AG09309 (cell line): ENCODE measurements at regions not wholly inside any gene's neighbourhood (a gene's known extent, or its start where the extent isn't known, plus 50 kb on each side); places are given as distances from the start of the nearest gene placed in this dataset.

Experiments
- DNase-seq: peaks from one replicate; pipeline ENCODE4 v3.0.0-alpha.2; 2010; ENCODE audit warnings: low read depth
- H3K4me3 ChIP-seq: 2 replicates; pipeline ENCODE4 v1.5.1; 2011; ENCODE audit warnings: mild to moderate bottlenecking, low read depth, low read length, moderate library complexity; ENCODE audit not compliant: control insufficient read depth
- CTCF ChIP-seq: IDR thresholded peaks from 2 replicates; pipeline ENCODE4 v1.5.1; 2011; ENCODE audit warnings: mild to moderate bottlenecking, low read depth, low read length, inconsistent platforms; ENCODE audit not compliant: insufficient read depth, control insufficient read depth; ENCODE audit errors: missing control alignments

GRCh38 chr16:76199681-76200220 lies 77.5 kb upstream of the CNTNAP4 start:
- no peak for DNase-seq
- TF ChIP-seq CTCF: no peak

GRCh38 chr16:76201385-76201784 lies 75.8 kb upstream of the CNTNAP4 start:
- no peak for TF ChIP-seq CTCF
- DNase-seq: no peak
- H3K4me3 ChIP-seq: no peak overlapping the region

More at GRCh38 chr16:76199681-76200220, 77.5 kb upstream of the CNTNAP4 start:
- no peak overlapping the region for H3K4me3 ChIP-seq

GRCh38 chr16:76204249-76204648 lies 73.0 kb upstream of the CNTNAP4 start:
- DNase-seq: no peak
- no peak for TF ChIP-seq CTCF
- H3K4me3 ChIP-seq: no peak overlapping the region

- no peak for TF ChIP-seq CTCF
- no peak for DNase-seq
- no peak overlapping the region for H3K4me3 ChIP-seq
Measured at GRCh38 chr16:76207270-76207669, 69.9 kb upstream of the CNTNAP4 start.

- no peak for DNase-seq
- TF ChIP-seq CTCF: no peak
- H3K4me3 ChIP-seq: no peak overlapping the region
Measured at GRCh38 chr16:76210157-76210556, 67.0 kb upstream of the CNTNAP4 start.

- TF ChIP-seq CTCF: no peak
- DNase-seq: no peak
- no peak overlapping the region for H3K4me3 ChIP-seq
Measured at GRCh38 chr16:76213860-76214259, 63.3 kb upstream of the CNTNAP4 start.

- H3K4me3 ChIP-seq: no peak overlapping the region
- DNase-seq: no peak
- TF ChIP-seq CTCF: no peak
Measured at GRCh38 chr16:76214856-76215255, 62.3 kb upstream of the CNTNAP4 start.
